ENCODE measurements at regions not wholly inside any gene's neighbourhood (a gene's known extent, or its start where the extent isn't known, plus 50 kb on each side); places are given as distances from the start of the nearest gene placed in this dataset.

DNA sequence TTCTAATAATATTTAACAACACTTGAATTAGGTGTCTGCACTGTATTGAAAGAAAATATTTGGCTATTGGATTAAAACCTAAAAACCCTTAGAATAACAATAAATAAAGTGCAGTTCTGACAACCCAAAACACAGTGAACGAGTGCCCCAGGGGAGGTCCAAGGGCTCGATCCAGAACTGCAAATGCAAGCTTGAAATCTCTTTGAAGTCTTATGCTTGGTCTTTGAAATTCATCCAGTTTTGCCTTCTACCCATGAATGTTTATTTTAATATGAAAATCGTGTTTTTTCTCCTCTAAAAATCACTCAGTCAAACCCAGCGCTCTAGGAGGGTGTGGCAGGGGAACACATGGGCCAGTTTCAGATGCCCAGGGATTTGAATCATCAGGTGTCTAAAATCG lies 119.5 kb downstream of the MTPAP start:
- Histone ChIP-seq H3K4me1 (ENCODE audit: insufficient read depth, low read length, poor library complexity, severe bottlenecking) (peaks cover 4% of the 10 kb centered on the region), H3K27ac (ENCODE audit: low read depth, low read length, poor library complexity, severe bottlenecking) (no peak overlapping the region), H3K4me3 (ENCODE audit: low read depth, low read length, poor library complexity, severe bottlenecking) (no peak overlapping the region), H3K9me3 (ENCODE audit: low read depth, low read length, poor library complexity, severe bottlenecking) (no peaks in the 10 kb centered on the region), H3K36me3 (ENCODE audit: insufficient read depth, low read length, poor library complexity, severe bottlenecking) (no peaks in the 10 kb centered on the region), H3K27me3 (replicated peaks; ENCODE audit: insufficient read depth, low read depth, low read length, poor library complexity) (no peaks in the 10 kb centered on the region)
- ChIA-PET POLR2A (ENCODE audit: low non-redundant PET) (no interaction called here), CTCF (no interaction called here)
- no peak for TF ChIP-seq EZH2 (IDR thresholded peaks at IDR 0.05; ENCODE audit: borderline replicate concordance, low read depth, low read length, poor library complexity, severe bottlenecking)
- TF ChIP-seq CTCF (conservative IDR thresholded peaks at IDR 0.05; ENCODE audit: low read depth, low read length) = no peak
- intact Hi-C loops (cut with micrococcal nuclease; ENCODE audit: unreplicated experiment) = no loop called here
- BruUV-seq (replicated peaks) = no TSS peak
- no peak for DNase-seq (ENCODE audit: low spot score)

GRCh38 chr10:30228417-30229036 lies 120.6 kb downstream of the MTPAP start:
- ChIA-PET CTCF (no interaction called here), POLR2A (ENCODE audit: low non-redundant PET) (no interaction called here)
- TF ChIP-seq EZH2 (IDR thresholded peaks at IDR 0.05; ENCODE audit: borderline replicate concordance, low read depth, low read length, poor library complexity, severe bottlenecking) (no peak), CTCF (conservative IDR thresholded peaks at IDR 0.05; ENCODE audit: low read depth, low read length) (no peak)
- Histone ChIP-seq H3K36me3 (ENCODE audit: insufficient read depth, low read length, poor library complexity, severe bottlenecking) (no peaks in the 10 kb centered on the region), H3K4me3 (ENCODE audit: low read depth, low read length, poor library complexity, severe bottlenecking) (no peak overlapping the region), H3K9me3 (ENCODE audit: low read depth, low read length, poor library complexity, severe bottlenecking) (no peaks in the 10 kb centered on the region), H3K4me1 (ENCODE audit: insufficient read depth, low read length, poor library complexity, severe bottlenecking) (peaks cover 4% of the 10 kb centered on the region), H3K27me3 (replicated peaks; ENCODE audit: insufficient read depth, low read depth, low read length, poor library complexity) (no peaks in the 10 kb centered on the region), H3K27ac (ENCODE audit: low read depth, low read length, poor library complexity, severe bottlenecking) (no peak overlapping the region)
- no peak for DNase-seq (ENCODE audit: low spot score)
- BruUV-seq (replicated peaks) = no TSS peak
- intact Hi-C loops (cut with micrococcal nuclease; ENCODE audit: unreplicated experiment) = no loop called here

DNA sequence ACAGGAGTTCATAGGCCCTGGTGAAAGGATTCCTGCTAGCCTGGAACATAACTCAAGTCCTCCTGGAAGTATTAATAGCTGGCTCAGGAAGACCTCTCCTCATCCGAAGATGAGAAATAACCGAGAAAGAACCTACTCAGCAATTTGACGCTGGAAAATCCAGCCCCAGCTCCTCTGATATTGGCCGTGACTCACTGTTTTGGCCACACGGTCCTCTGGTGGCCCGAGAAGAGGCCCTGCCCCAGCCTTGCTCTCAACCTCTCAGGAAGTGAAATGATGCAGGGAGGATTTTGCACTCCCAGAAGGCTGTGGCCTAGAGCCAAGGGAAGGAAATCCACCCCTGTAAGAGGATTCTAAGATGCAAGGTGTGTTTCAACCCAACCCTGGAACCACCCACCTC lies 121.6 kb downstream of the MTPAP start:
- ChIA-PET POLR2A (ENCODE audit: low non-redundant PET) (no interaction called here), CTCF (no interaction called here)
- TF ChIP-seq CTCF (conservative IDR thresholded peaks at IDR 0.05; ENCODE audit: low read depth, low read length) = no peak
- no peak for TF ChIP-seq EZH2 (IDR thresholded peaks at IDR 0.05; ENCODE audit: borderline replicate concordance, low read depth, low read length, poor library complexity, severe bottlenecking)
- H3K4me1 ChIP-seq (ENCODE audit: insufficient read depth, low read length, poor library complexity, severe bottlenecking) = peaks cover 4% of the 10 kb centered on the region
- no peaks in the 10 kb centered on the region for H3K27me3 ChIP-seq (replicated peaks; ENCODE audit: insufficient read depth, low read depth, low read length, poor library complexity)
- H3K36me3 ChIP-seq (ENCODE audit: insufficient read depth, low read length, poor library complexity, severe bottlenecking) = no peaks in the 10 kb centered on the region
- H3K4me3 ChIP-seq (ENCODE audit: low read depth, low read length, poor library complexity, severe bottlenecking) = no peak overlapping the region
- intact Hi-C loops (cut with micrococcal nuclease; ENCODE audit: unreplicated experiment) = no loop called here
- DNase-seq (ENCODE audit: low spot score) = no peak
- no peaks in the 10 kb centered on the region for H3K9me3 ChIP-seq (ENCODE audit: low read depth, low read length, poor library complexity, severe bottlenecking)
- no TSS peak for BruUV-seq (replicated peaks)
- H3K27ac ChIP-seq (ENCODE audit: low read depth, low read length, poor library complexity, severe bottlenecking) = no peak overlapping the region

All from A673 (cell line).